HG03442 (cell line): ENCODE measurements at regions not wholly inside any gene's neighbourhood (a gene's known extent, or its start where the extent isn't known, plus 50 kb on each side); places are given as distances from the start of the nearest gene placed in this dataset.

Experiments used
- ATAC-seq: cut with Tn5 transposase; IDR thresholded peaks from one replicate; pipeline ENCODE4 v1.9.1; 2021; ENCODE audit warnings: mild to moderate bottlenecking, moderate library complexity; ENCODE audit not compliant: unreplicated experiment

DNA sequence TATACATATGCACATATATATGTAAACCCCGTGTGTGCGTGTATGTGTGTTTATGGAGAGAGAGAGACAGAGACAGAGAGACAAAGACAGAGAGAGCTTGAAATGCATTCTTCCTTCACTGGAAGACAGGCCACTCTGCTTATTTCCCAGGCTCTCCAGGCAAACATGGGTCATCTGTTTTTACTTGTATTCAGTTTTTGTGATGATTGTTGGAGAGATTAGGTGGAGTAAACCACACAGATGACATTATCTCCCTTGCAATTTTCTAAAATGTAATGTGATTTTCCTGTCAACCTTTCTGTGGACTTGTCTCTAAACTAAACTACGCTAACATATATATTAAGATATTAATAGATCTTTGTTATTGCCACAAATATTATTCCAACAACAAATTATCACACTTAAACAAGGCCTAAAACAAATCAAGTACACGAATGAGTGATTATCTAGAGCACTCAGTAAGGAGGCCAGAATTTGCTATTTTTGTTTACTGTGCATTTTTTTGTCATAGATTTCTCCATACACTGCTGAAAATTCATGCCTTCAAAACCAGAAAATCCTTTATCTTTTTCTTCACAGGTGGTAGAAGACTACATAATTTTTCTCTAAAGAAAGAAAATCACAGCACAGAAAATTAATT, 251.8 kb upstream of the SLIT2 start:
- ATAC-seq, result no peak

DNA sequence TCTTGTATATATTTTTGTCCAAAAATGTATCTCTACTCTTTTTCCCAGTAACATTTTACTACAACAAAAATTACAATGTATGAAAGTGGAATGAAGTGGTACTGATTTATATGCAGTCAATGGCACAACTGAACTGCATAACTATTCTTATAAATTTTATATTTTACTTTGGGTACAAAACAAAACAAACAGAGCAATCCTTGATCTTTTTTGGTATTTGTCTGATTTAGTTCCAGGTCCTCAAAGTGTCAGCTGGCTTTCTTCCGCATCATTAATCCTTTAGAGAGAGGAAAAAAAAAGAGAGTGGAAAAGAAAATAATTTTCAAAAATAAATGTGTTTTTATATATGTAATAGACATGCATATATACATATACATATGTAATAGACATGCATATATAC, 252.4 kb upstream of the SLIT2 start:
- ATAC-seq, result no peak

DNA sequence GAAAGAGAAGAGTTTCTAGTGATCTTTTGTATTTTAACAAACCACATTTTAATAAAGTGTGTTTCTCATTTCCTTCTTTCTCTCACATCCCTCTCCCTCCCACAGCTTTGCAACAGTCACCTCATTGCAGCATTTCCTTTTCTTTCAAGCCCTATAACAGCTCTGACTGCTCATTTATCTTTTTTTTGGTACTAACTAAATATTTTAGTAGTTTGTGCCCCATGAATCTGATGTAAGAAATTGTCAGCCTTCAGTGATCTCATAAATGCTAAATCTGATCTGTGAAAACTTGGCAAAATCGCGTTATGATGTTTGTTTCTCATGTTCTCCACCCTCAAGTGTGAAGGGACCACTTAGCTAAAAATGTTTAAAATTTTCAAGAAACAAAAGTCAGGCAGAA, 258.5 kb upstream of the SLIT2 start:
- ATAC-seq, result no peak

DNA sequence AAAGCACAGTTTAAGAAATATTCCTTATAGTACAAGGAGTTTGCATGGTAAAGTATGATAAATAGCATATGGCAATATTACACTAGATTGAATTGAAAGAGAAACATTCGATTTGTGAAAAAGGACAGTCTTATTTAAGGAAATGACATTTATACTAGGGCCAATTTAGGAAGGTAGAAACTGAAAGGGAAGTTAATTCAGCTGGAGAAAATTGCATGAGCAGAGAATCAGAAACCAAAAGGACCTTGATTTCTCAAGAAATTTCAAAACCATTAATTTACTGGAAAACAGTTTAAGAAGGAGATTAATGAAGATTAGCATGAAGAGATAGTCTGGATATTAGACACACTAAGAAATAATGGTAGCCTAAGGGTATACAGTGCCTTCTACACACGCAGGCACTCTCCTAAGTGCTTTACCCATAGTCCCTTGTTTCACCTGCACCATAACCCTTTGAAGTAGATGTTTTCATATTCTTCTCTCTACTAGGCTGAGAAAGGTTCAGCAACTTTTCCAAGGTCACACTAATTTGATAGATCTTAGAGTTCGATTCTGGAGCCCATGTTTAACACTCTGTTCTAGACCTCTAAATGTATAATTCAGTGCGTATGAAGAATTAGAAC, 259.1 kb upstream of the SLIT2 start:
- no peak for ATAC-seq

DNA sequence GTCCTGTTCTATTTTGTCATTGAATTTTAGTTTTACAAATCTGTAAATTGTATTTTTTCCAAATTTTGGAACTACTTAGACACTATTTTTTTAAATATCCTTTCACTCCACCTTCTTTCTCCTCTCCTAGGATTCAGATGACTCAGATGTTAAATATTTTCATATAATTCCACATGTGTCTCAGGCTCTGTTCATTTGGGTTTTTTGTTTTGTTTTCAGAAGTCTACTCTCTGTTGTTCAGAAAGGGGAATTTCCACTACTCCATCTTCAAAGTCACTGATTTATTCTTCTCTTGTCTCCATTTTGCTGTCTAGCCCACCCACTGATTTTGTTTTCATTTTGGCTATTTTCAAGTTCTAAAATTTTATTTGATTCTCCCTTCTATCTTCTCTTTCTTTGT, 264.0 kb upstream of the SLIT2 start:
- no peak for ATAC-seq

DNA sequence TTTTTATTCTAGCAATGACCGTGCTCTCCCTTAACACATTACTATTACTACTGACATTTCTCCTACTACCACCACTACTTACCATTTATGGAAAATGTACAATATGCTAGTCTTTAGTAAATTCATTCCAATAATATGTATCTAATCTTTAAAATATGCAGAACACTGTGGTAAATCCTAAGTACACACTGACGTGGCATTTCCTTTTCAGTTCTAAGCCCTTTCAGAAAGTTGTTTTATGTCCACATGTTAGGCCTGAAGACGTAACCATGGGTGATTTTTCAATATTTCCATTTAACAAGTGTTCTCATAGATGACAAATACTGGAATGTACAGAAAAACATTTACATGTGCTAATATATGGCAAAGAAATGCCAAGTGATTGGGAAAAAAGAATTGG, 268.6 kb upstream of the SLIT2 start:
- ATAC-seq, result no peak

DNA sequence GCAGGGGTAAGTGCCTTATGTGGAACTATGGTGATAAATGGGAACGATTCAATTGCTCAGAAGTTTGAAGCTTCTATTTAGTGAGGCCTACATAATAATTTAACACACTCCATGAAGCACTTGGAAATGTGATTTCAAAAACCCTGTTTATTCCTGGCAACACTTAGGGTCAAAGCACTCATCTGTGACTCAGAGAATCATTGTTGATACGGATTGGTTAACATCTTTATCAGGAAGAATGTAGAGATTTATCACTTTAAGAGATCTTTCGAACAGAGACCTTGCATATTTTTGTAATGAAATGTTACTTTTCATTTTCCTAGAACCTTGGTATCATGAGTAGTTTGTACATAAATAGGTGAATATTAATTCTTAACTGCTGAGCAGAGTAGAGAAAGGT, 269.1 kb upstream of the SLIT2 start:
- no peak for ATAC-seq

DNA sequence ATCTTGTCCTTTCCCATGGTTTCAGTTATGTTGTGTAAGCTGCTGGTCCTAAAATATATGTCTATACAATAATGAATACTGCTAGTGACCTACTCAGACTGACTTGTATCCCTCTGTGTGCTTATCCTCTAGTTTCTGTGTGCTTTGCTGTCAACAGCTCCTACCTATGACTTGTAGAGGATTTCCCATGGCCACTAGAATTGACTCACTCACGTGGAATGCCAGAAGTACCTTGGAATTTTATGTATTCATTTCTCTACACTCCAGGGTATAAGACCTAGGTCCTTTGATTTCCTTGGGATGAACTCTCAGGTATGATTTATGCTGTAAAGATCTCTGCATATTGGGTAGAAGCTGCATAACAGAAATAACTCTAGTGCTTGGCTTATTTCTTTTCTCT, 279.9 kb upstream of the SLIT2 start:
- ATAC-seq, result no peak

DNA sequence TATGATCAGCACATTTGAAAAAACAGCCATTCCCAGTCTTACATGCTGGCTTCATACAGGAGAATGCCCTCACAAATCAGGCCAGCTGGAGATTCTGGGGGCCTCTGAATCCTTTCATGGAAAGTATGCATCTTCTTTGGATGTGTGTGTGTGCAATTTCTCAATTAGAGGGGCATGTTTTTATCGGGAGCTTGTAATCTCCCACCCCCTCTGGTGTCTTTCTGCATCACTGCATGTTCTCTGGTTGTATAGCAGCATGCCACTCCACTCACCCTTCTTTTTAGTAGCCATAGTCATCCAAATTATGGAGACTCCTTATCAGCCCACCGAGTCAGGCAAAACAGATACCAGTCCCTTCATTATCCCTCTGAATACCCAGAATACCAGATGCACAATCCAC, 282.2 kb upstream of the SLIT2 start:
- no peak for ATAC-seq

DNA sequence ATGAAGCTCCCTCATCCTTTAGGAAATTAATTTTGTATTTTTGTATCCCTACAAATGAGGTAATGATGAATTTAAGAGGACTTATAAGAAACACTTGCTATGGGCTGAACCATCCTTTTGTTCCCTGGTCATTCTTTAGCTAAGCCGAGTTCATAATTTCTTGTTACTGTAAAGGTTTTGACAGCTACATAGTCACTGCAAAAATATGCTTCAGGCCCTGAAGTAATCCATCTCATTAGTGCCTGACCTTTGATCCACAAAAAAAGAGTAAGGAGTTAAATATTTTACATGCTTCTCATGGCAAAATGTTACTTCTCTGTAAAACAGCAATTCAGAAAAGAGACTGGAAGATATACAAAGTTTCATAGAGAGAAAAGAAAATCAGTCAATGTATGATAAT, 290.6 kb upstream of the SLIT2 start:
- no peak for ATAC-seq

DNA sequence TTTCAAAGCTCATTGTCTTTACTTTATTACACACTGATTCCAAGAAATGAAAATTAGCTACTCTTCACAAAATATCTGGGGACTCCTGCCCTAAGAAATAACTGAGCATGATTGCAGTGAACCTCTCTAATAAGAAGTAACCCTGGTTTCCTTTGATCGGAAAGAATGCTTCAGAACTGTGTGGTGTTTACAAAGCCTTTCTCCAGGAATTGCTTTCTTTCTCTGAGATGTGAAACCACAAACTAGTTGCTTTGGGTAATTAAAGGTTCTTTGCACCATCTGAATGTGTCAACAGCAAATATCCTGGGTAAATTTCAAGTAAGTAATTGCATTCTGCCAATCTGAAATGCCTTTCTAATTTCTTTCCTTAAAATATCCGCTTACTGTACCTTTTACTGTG, 292.9 kb upstream of the SLIT2 start:
- ATAC-seq, result no peak

DNA sequence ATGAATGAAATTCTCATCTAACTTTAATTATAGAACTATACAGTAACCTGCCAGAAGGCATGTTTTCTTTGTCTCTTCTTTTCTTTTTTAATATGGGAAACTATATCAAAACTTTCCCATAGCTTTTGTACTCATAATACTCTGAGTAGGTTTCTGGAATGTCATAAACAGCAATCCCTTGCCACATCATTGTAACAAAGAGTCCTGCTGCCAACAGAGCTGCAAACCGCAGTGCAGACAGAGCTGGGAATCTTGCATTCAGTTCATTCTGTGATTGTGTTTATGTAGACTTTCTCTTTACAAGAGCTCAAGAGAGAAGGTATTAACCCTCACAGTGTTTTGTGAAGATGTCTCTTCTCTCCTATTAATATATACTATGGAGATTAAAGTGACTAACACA, 304.4 kb upstream of the SLIT2 start:
- no peak for ATAC-seq

DNA sequence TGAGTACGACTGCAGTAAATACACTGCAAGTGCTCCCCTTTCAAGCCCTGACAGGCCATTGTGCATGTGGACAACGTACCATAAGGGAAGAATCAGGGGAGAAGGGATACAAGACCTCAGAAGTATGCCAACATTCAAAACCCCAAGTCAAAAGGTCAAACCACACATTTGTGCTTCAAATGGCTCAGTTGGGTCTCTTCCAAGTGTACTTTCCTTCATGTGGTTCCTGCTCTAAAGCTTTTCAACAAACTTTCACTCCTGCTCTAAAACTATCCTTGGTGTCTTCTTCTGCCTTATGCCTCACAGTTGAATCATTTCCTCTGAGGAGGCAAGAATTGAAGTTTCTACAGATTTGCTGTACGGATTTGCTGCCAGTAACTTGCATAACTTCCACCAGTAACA, 305.7 kb upstream of the SLIT2 start:
- ATAC-seq, result no peak

DNA sequence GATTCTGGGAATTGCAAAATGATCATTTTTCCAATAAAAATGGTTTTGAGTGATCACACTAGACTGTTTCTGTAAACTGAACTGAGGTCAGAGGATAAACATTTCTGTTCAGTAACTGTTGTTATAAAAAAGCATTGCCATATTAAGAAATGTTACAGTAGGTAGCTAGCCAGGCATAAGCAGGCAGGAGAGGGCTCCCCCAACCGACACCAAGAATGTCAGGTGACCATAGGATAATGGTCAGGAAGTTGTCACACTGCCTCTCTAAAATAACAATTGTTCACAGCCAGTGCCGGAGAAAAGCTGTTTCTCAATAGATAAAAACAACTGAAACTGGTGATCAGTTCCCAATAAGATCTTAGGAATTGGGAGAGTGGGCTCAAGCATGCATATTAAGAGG, 306.2 kb upstream of the SLIT2 start:
- ATAC-seq, result no peak

DNA sequence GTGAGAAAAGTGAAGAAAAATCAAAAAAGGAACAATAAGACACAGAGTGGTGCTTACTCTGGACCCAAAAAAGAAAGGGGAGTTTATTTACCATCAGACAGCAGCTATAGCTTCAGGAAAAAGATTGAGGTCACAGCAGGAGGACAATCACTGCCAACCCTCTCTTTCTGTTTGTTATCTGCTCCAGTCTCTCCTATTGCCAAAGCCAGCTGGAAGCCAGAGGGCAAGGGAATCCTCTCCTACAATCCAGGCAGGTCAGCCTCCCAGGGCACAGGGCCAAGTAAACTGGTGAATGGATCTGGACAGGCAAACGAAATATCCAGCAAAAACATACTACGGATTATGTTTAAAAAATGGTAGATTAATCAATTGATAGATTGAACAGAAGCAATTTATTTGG, 306.9 kb upstream of the SLIT2 start:
- no peak for ATAC-seq

DNA sequence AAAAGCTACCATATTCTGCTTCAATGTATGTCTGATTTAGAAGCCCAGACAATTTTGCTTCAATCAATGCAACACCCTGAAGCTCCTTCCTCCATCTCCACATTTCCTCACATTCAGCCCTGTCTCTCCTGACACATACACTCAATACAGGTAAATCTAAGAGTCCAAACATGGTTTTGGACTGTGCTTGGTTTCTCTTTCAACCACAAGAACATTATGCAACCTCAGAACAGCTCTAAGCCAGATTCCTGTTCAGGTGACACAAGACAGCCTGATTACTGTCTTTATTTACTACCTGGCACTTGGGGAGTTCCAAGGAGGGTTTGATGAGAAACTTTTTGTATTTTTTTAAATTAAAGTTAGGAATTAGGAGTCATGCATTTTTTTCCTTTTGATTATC, 307.5 kb upstream of the SLIT2 start:
- no peak for ATAC-seq

DNA sequence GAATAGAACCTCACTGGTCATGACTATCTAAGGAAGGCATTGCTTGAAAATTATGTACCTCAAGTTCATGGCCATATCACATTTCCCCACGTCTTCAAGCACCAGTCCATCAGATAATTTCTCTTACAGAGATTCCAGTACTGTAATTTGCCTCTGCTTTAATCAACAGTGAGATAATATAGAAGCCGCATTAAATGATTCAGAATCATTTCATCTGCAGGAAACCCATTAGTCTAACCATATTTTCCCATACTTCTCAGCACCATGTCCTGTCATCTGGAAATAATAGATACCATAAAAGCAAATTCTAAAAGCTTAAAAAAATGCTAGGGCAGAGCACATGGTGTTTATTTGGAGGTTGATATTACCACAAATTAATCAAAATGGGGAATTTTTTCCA, 310.3 kb upstream of the SLIT2 start:
- no peak for ATAC-seq

DNA sequence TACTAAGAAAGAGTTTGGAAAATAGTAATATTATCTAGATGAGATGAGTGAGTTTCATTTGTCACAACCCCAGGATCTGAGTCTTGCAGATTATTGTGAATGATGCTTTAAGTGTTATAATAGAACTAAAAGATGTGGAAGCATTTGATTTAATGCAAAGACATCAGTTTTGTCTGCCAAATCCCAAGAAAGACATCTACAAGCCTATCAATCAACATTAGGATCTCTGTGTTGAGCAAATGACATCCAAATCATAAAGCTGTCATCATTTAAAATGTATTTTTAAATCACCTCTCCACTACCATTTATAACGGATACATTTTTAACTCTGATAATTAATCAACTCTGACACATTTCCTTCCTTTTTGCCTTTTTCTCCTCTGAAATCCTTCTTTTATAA, 310.8 kb upstream of the SLIT2 start:
- no peak for ATAC-seq

DNA sequence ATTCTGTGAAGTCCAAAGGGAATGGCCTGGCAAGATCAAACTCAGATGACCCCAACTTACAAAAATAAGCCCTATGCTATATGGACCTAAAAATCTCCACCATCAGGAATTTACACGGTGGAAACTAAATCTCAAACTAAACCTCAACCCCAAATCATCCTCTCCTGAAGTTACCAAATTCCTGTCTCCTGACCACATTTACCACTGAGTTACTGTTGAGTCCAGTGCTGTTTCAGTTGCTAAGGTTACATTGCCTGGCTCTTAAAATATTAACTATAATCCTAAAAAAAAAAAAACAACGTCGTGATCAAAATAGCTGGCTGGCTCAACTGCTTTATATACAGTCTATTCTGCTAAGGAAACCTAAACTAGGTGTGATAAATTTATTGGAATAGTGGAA, 315.2 kb upstream of the SLIT2 start:
- ATAC-seq, result no peak

DNA sequence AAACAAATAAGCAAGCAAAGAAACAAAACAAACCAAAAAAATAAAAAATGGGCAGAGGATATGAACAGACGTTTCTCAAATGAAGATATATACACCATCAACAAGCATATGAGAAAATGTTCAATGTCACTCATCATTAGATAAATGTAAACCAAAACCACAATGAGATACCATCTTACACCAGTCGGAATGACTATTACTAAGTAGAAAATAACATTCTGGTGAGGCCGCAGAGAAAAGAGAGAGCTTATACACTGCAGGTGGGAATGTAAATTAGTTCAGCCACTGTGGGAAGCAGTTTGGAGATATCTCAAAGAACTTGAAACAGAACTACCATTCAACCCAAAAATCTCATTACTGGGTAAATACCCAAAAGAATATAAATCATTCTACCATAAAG, 321.0 kb upstream of the SLIT2 start:
- no peak for ATAC-seq

DNA sequence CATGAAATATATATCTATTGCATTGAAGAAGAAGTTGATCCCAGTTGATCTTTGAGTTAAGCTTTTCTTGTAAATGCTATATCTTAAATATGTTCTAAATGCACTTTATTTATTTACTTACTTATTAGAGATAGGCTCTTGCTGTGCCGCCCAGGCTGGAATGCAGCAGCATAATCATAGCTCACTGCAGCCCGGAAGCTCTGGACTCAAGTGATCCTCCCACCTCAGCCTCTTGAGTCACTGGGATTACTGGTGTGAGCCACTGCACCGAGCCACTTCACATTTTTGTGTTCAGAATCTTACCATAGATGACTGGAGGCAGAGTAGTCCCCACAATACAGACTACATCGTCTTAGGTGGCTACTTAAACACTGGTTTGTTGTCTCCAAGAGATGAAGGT, 324.3 kb upstream of the SLIT2 start:
- no peak for ATAC-seq

DNA sequence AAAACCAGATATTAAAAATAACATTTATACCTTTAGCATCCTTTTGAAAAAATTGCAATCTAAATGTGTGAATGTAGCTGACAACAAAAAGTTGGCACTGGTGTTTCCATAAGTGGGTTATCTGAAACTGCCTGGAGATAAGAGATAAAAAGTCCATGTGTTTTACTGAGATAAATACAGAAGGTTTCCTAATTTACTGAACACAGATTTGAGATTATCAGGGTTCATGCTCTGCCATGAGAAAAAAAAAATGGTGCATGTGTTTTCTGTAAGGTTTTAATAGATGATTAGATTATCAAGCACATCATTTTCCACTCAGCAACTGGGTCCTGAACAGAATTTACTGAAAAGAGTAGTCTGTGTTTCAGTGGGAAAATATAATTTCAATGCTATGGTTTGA, 326.2 kb upstream of the SLIT2 start:
- ATAC-seq, result no peak

DNA sequence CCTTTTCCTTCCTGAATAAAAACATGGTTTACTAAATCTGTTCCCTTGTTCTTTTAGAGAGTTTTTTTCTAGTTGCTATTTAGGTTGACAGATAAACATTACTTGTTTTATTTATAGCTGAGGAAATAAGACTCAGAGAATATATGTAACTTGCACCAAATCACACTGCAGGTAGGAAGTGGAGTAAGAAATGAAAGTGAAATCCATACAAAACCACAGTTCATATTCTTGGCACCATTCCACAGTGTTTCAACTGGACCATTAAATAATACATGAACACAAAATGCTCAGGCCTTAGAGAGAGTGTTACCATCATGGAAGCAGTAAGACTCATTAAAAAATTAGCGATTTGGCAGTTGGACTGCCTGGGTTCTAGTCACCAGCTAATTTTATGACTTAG, 326.9 kb upstream of the SLIT2 start:
- ATAC-seq, result no peak
